IMR-90 (cell line): ENCODE measurements at regions not wholly inside any gene's neighbourhood (a gene's known extent, or its start where the extent isn't known, plus 50 kb on each side); places are given as distances from the start of the nearest gene placed in this dataset.

Experiments used
- ATAC-seq: fragments of 200-7000 bp; cut with Tn5 transposase; 2 replicates; pipeline ENCODE4 v1.9.1; 2020; ENCODE audit warnings: low read depth, mild to moderate bottlenecking, moderate library complexity
- BruUV-seq: library from RNA; stranded (reverse); fragments of 400-500 nt; replicated peaks from 2 replicates; lab custom pipeline; 2021; lab: Mats Ljungman, UMichigan
- CTCF ChIA-PET: fragments of 300-600 bp; formaldehyde crosslinking; extraction: SDS; loops from one replicate; lab custom pipeline; 2021; ENCODE audit warnings: antibody characterized with exemption; lab: Yijun Ruan, JAX
- POLR2A ChIA-PET: fragments of 300-600 bp; sonication (Branson Sonifier 250); formaldehyde crosslinking; loops from one replicate; lab custom pipeline; 2022; ENCODE audit warnings: antibody characterized with exemption; ENCODE audit not compliant: unreplicated experiment; lab: Charles Lee
- DNase-seq: peaks from one replicate; pipeline ENCODE4 v3.0.0; 2013
- H2AFZ ChIP-seq: replicated peaks from 2 replicates; pipeline ENCODE3; 2013; ENCODE audit warnings: low read length, mild to moderate bottlenecking; ENCODE audit not compliant: poor library complexity
- H2AK5ac ChIP-seq: 2 replicates; pipeline ENCODE4 v1.6.1; 2013; ENCODE audit warnings: low read depth, low read length, inconsistent platforms
- H2AK9ac ChIP-seq: replicated peaks from 2 replicates; pipeline ENCODE3; 2013; ENCODE audit warnings: mild to moderate bottlenecking, low read depth, low read length, moderate library complexity; ENCODE audit not compliant: poor library complexity
- H2BK120ac ChIP-seq: 2 replicates; pipeline ENCODE4 v1.6.1; 2013; ENCODE audit warnings: low read depth, low read length, inconsistent platforms
- H2BK15ac ChIP-seq: 3 replicates; pipeline ENCODE4 v1.6.1; 2013; ENCODE audit warnings: low read depth, low read length, inconsistent platforms
- H2BK20ac ChIP-seq: 2 replicates; pipeline ENCODE4 v1.6.1; 2013; ENCODE audit warnings: low read depth, mild to moderate bottlenecking, inconsistent platforms, low read length, moderate library complexity
- H2BK5ac ChIP-seq: 2 replicates; pipeline ENCODE4 v1.6.1; 2013; ENCODE audit warnings: mild to moderate bottlenecking, low read depth, low read length, inconsistent platforms; ENCODE audit not compliant: poor library complexity, severe bottlenecking
- H3K14ac ChIP-seq: replicated peaks from 2 replicates; pipeline ENCODE4 v1.6.1; 2013; ENCODE audit warnings: low read depth, low read length, inconsistent platforms
- H3K18ac ChIP-seq: 2 replicates; pipeline ENCODE4 v1.6.1; 2013; ENCODE audit warnings: low read depth, low read length, control low read depth
- H3K23ac ChIP-seq: 2 replicates; pipeline ENCODE4 v1.6.1; 2013; ENCODE audit warnings: low read depth, low read length, inconsistent platforms
- H3K27ac ChIP-seq: 2 replicates; pipeline ENCODE4 v1.5.1; 2013; ENCODE audit warnings: mild to moderate bottlenecking, control low read depth, low read length; ENCODE audit not compliant: insufficient read depth
- H3K27me3 ChIP-seq: 2 replicates; pipeline ENCODE4 v1.6.1; 2013; ENCODE audit warnings: low read length; ENCODE audit not compliant: control insufficient read depth, insufficient read depth
- H3K36me3 ChIP-seq: 2 replicates; pipeline ENCODE4 v1.6.1; 2013; ENCODE audit warnings: low read length, mixed read lengths; ENCODE audit not compliant: control insufficient read depth, insufficient read depth
- H3K4ac ChIP-seq: 2 replicates; pipeline ENCODE4 v1.6.1; 2013; ENCODE audit warnings: low read depth, low read length, inconsistent platforms
- H3K4me1 ChIP-seq: 2 replicates; pipeline ENCODE4 v1.6.1; 2013; ENCODE audit warnings: low read length, mixed read lengths; ENCODE audit not compliant: control insufficient read depth, insufficient read depth
- H3K4me2 ChIP-seq: 2 replicates; pipeline ENCODE4 v1.6.1; 2013; ENCODE audit warnings: low read depth, mild to moderate bottlenecking, control low read depth, low read length, moderate library complexity
- H3K4me3 ChIP-seq: 2 replicates; pipeline ENCODE4 v1.5.1; 2013; ENCODE audit warnings: low read depth, mild to moderate bottlenecking, control low read depth, low read length, moderate library complexity; ENCODE audit not compliant: insufficient read depth
- H3K56ac ChIP-seq: 2 replicates; pipeline ENCODE4 v1.6.1; 2013; ENCODE audit warnings: low read length, inconsistent platforms; ENCODE audit not compliant: insufficient read depth; ENCODE audit errors: extremely low read depth
- H3K79me1 ChIP-seq, 2 experiments: 2 replicates each; pipeline ENCODE4 v1.6.1; 2013; ENCODE audit warnings: low read length in 2 of 2, inconsistent platforms in 1 of 2, low read depth in 1 of 2
- H3K9ac ChIP-seq: 2 replicates; pipeline ENCODE4 v1.6.1; 2013; ENCODE audit warnings: low read depth, low read length, control low read depth
- H3K9me1 ChIP-seq: 2 replicates; pipeline ENCODE4 v1.6.1; 2013; ENCODE audit warnings: low read length, inconsistent platforms; ENCODE audit not compliant: insufficient read depth
- H3K9me3 ChIP-seq: 2 replicates; pipeline ENCODE4 v1.6.1; 2013; ENCODE audit warnings: low read length; ENCODE audit not compliant: control insufficient read depth, insufficient read depth
- H4K20me1 ChIP-seq: 2 replicates; pipeline ENCODE4 v1.6.1; 2013; ENCODE audit warnings: low read length, inconsistent platforms; ENCODE audit not compliant: insufficient read depth
- H4K5ac ChIP-seq: 2 replicates; pipeline ENCODE4 v1.6.1; 2013; ENCODE audit warnings: mild to moderate bottlenecking, low read depth, low read length, control low read depth
- H4K8ac ChIP-seq, 2 experiments: 2 replicates each; pipeline ENCODE4 v1.6.1; 2013; ENCODE audit warnings: low read depth in 2 of 2, low read length in 2 of 2, control low read depth in 1 of 2, inconsistent platforms in 1 of 2
- H4K91ac ChIP-seq: 2 replicates; pipeline ENCODE4 v1.6.1; 2013; ENCODE audit warnings: low read depth, low read length, inconsistent platforms; ENCODE audit not compliant: insufficient read depth
- BHLHE40 ChIP-seq: fragments of 150-350 bp; IDR thresholded peaks from 2 replicates; pipeline ENCODE4 v1.6.1; 2016; ENCODE audit warnings: mild to moderate bottlenecking, low read depth, low read length
- CEBPB ChIP-seq: IDR thresholded peaks from 2 replicates; pipeline ENCODE4 v1.6.1; 2012; ENCODE audit warnings: low read depth, low read length, improper control_type of control experiment
- CHD1 ChIP-seq: IDR thresholded peaks from 2 replicates; pipeline ENCODE4 v1.6.1; 2012; ENCODE audit warnings: low read depth, low read length, improper control_type of control experiment
- CTCF ChIP-seq: conservative IDR thresholded peaks from 2 replicates; pipeline ENCODE4 v1.5.1; 2012; ENCODE audit warnings: mild to moderate bottlenecking, low read depth, low read length, improper control_type of control experiment
- ELK1 ChIP-seq: fragments of 150-350 bp; IDR thresholded peaks from 2 replicates; pipeline ENCODE4 v1.6.1; 2016; ENCODE audit warnings: low read depth, mild to moderate bottlenecking, low read length, moderate library complexity, borderline replicate concordance
- FOS ChIP-seq: fragments of 150-350 bp; IDR thresholded peaks from 2 replicates; pipeline ENCODE4 v1.6.1; 2016; ENCODE audit warnings: low read depth, low read length
- MAFK ChIP-seq: IDR thresholded peaks from 2 replicates; pipeline ENCODE4 v1.6.1; 2012; ENCODE audit warnings: low read depth, low read length, improper control_type of control experiment
- MAZ ChIP-seq: IDR thresholded peaks from 2 replicates; pipeline ENCODE4 v1.6.1; 2012; ENCODE audit warnings: low read depth, mild to moderate bottlenecking, low read length, improper control_type of control experiment, moderate library complexity, borderline replicate concordance
- MXI1 ChIP-seq: IDR thresholded peaks from 2 replicates; pipeline ENCODE4 v1.6.1; 2012; ENCODE audit warnings: low read depth, mild to moderate bottlenecking, low read length, moderate library complexity, borderline replicate concordance
- NFE2L2 ChIP-seq: fragments of 150-350 bp; IDR thresholded peaks from 2 replicates; pipeline ENCODE4 v1.6.1; 2016; ENCODE audit warnings: low read depth, mild to moderate bottlenecking, low read length
- POLR2A ChIP-seq: IDR thresholded peaks from 2 replicates; pipeline ENCODE4 v1.6.1; 2012; ENCODE audit warnings: mild to moderate bottlenecking, low read depth, low read length
- RAD21 ChIP-seq: IDR thresholded peaks from 2 replicates; pipeline ENCODE4 v1.6.1; 2012; ENCODE audit warnings: low read length, improper control_type of control experiment
- RCOR1 ChIP-seq: IDR thresholded peaks from 2 replicates; pipeline ENCODE4 v1.6.1; 2012; ENCODE audit warnings: mild to moderate bottlenecking, low read length, improper control_type of control experiment; ENCODE audit not compliant: insufficient replicate concordance
- RFX5 ChIP-seq: IDR thresholded peaks from 2 replicates; pipeline ENCODE4 v1.8.0; 2012; ENCODE audit warnings: low read depth, mild to moderate bottlenecking, low read length, moderate library complexity
- SMC3 ChIP-seq: fragments of 150-350 bp; IDR thresholded peaks from 2 replicates; pipeline ENCODE4 v1.6.1; 2016; ENCODE audit warnings: low read depth, mild to moderate bottlenecking, antibody characterized with exemption, low read length, moderate library complexity
- USF2 ChIP-seq: fragments of 150-350 bp; IDR thresholded peaks from 2 replicates; pipeline ENCODE4 v1.6.1; 2017; ENCODE audit warnings: mild to moderate bottlenecking, antibody characterized with exemption, low read length, low read depth
- WGBS, 2 experiments: methylation state at CpG; one replicate each; pipeline versions ENCODE4 v1.1.5 to v1.1.7; 2013; ENCODE audit warnings: missing lambda C conversion rate in 2 of 2; ENCODE audit not compliant: insufficient read length in 1 of 2; ENCODE audit errors: extremely low coverage in 2 of 2; 5-methylcytosine and 5-hydroxymethylcytosine counted together
- dilution Hi-C: fragments of 300-500 bp; cut with HindIII; formaldehyde crosslinking; loops from one replicate; pipeline ENCODE4 v1.14.3; 2018; ENCODE audit warnings: low sequenced_read_pairs; ENCODE audit not compliant: unreplicated experiment
- in situ Hi-C: fragments of 300-500 bp; cut with MboI; formaldehyde crosslinking; loops from 3 replicates; pipeline ENCODE4 v1.14.3; 2019; ENCODE audit warnings: low sequenced_read_pairs, inconsistent platforms, mixed read lengths
- intact Hi-C: fragments of 100-400 bp; cut with micrococcal nuclease; formaldehyde crosslinking; loops from 2 replicates; pipeline ENCODE4 v1.10.0; 2022

- H2AK9ac ChIP-seq = no peak overlapping the region
- H2AK5ac ChIP-seq = no peak overlapping the region
- no peak overlapping the region for H4K91ac ChIP-seq
- H3K27me3 ChIP-seq = peaks cover 2% of the 10 kb centered on the region; the same call in 1 of the 2 replicates
- H3K27ac ChIP-seq = no peak overlapping the region
- no peak overlapping the region for H3K4me2 ChIP-seq
- H2BK120ac ChIP-seq = no peak overlapping the region
- no peak for DNase-seq
- H4K5ac ChIP-seq = no peak overlapping the region
- dilution Hi-C loops (no loop called here), intact Hi-C loops (no loop called here), in situ Hi-C loops (loop anchor here (10.0 to 25.0 kb wide), 2 partner anchors 401 to 664 kb away; no protein-coding TSS in a partner anchor)
- no peaks in the 10 kb centered on the region for H3K79me1 ChIP-seq
- no peak overlapping the region for H4K8ac ChIP-seq
- H2AFZ ChIP-seq = no peak overlapping the region
- H4K20me1 ChIP-seq = no peaks in the 10 kb centered on the region
- no peak overlapping the region for H2BK15ac ChIP-seq
- H3K23ac ChIP-seq = no peak overlapping the region
- H2BK20ac ChIP-seq = no peak overlapping the region
- ATAC-seq = no peak
- no TSS peak for BruUV-seq
- H3K18ac ChIP-seq = no peak overlapping the region
- H3K4me1 ChIP-seq = peaks cover 6% of the 10 kb centered on the region
- POLR2A ChIA-PET = no interaction called here
- H3K36me3 ChIP-seq = no peaks in the 10 kb centered on the region
- no peak overlapping the region for H3K4me3 ChIP-seq
- H3K9ac ChIP-seq = no peak overlapping the region
- H3K9me3 ChIP-seq = peaks cover 3% of the 10 kb centered on the region
- WGBS, 2 experiments = 80% methylated on average over 2 of the region's 2 CpGs; no CpG with 5 or more reads in 1 of the 2 experiments
- CTCF ChIA-PET = no interaction called here
- TF ChIP-seq CHD1 (no peak), RAD21 (no peak), MAFK (no peak), FOS (no peak), ELK1 (no peak), CEBPB (no peak), RFX5 (no peak), MAZ (no peak), CTCF (no peak), RCOR1 (no peak), NFE2L2 (no peak), USF2 (no peak), SMC3 (no peak), BHLHE40 (no peak), MXI1 (no peak), POLR2A (no peak)
- H3K4ac ChIP-seq = no peak overlapping the region
- H3K9me1 ChIP-seq = no peaks in the 10 kb centered on the region
- H2BK5ac ChIP-seq = no peak overlapping the region
- H3K56ac ChIP-seq = no peak overlapping the region
- H3K14ac ChIP-seq = no peak overlapping the region
Observed at GRCh38 chr2:128726236-128726635, 407.6 kb upstream of the HS6ST1 start.
